ENCODE measurements at regions not wholly inside any gene's neighbourhood (a gene's known extent, or its start where the extent isn't known, plus 50 kb on each side); places are given as distances from the start of the nearest gene placed in this dataset.

DNA sequence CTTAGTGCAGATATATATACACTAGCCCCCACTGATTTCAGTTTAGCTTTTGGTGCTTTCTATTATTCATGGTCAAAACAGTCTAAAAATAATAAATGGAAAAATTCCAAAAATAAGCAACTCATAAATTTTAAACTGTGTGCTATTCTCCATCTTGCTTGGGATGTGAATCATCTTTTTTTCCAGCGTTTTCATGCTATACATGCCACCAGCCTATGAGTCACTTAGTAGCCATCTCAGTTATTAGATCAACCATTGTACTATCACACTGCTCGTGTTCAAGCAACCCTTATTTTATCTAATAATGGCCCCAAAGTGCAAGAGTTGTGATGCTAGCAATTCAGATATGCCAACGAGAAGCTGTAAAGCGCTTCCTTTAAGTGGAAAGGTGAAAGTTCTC, 73.9 kb upstream of the KRR1 start:
- TF ChIP-seq CTCF (IDR thresholded peaks at IDR 0.05) (no peak), POLR2A (IDR thresholded peaks at IDR 0.05) (no peak), EP300 (IDR thresholded peaks at IDR 0.05) (no peak)
